Mesenchymal stem cell (in vitro differentiated cells and primary cell): ENCODE measurements at regions not wholly inside any gene's neighbourhood (a gene's known extent, or its start where the extent isn't known, plus 50 kb on each side); places are given as distances from the start of the nearest gene placed in this dataset.

Experiments
- DNase-seq: peaks from one replicate; pipeline ENCODE4 v3.0.0-alpha.2; 2013
- H2AFZ ChIP-seq: one replicate; pipeline ENCODE4 v1.6.1; 2013; ENCODE audit warnings: low read depth, mild to moderate bottlenecking, control low read depth, inconsistent platforms, low read length, moderate library complexity
- H2AK5ac ChIP-seq: 2 replicates; pipeline ENCODE4 v1.6.1; 2013; ENCODE audit warnings: low read length, moderate library complexity, mild to moderate bottlenecking, inconsistent platforms; ENCODE audit not compliant: severe bottlenecking
- H2BK120ac ChIP-seq: one replicate; pipeline ENCODE4 v1.6.1; 2013; ENCODE audit warnings: low read depth, mild to moderate bottlenecking, inconsistent platforms, low read length, moderate library complexity
- H2BK12ac ChIP-seq, 2 experiments: one replicate each; pipeline ENCODE4 v1.6.1; 2013; ENCODE audit warnings: inconsistent platforms in 2 of 2, low read length in 2 of 2, mild to moderate bottlenecking in 2 of 2, moderate library complexity in 2 of 2, control low read depth in 1 of 2
- H2BK15ac ChIP-seq: one replicate; pipeline ENCODE4 v1.6.1; 2013; ENCODE audit warnings: mild to moderate bottlenecking, low read depth, inconsistent platforms; ENCODE audit not compliant: poor library complexity, severe bottlenecking
- H2BK5ac ChIP-seq: 2 replicates; pipeline ENCODE4 v1.6.1; 2013; ENCODE audit warnings: low read depth, mild to moderate bottlenecking, low read length, control low read depth, inconsistent platforms; ENCODE audit not compliant: poor library complexity, severe bottlenecking
- H3K14ac ChIP-seq, 2 experiments: one replicate each; pipeline ENCODE4 v1.6.1; 2013; ENCODE audit warnings: inconsistent platforms in 2 of 2, low read length in 2 of 2, control low read depth in 1 of 2, mild to moderate bottlenecking in 1 of 2, moderate library complexity in 1 of 2
- H3K18ac ChIP-seq, 2 experiments: one replicate each; pipeline ENCODE4 v1.6.1; 2013; ENCODE audit warnings: inconsistent platforms in 2 of 2, low read length in 2 of 2, control low read depth in 1 of 2, low read depth in 1 of 2, mild to moderate bottlenecking in 1 of 2
- H3K23ac ChIP-seq, 2 experiments: one replicate each; pipeline ENCODE4 v1.6.1; 2013; ENCODE audit warnings: inconsistent platforms in 2 of 2, low read length in 2 of 2, mild to moderate bottlenecking in 2 of 2, moderate library complexity in 2 of 2, control low read depth in 1 of 2
- H3K27ac ChIP-seq: 2 replicates; pipeline ENCODE4 v1.5.1; 2013; ENCODE audit warnings: mild to moderate bottlenecking, moderate library complexity, low read length, control low read depth, inconsistent platforms; ENCODE audit not compliant: poor library complexity, severe bottlenecking
- H3K27me3 ChIP-seq, 2 experiments: 2 replicates each; pipeline versions ENCODE4 v1.6.1 to v1.7.0; 2013; ENCODE audit warnings: low read length in 2 of 2, mild to moderate bottlenecking in 2 of 2, moderate library complexity in 2 of 2, control low read depth in 1 of 2, inconsistent platforms in 1 of 2; ENCODE audit not compliant: control insufficient read depth in 1 of 2, insufficient read depth in 1 of 2
- H3K36me3 ChIP-seq, 2 experiments: 2 replicates each; pipeline versions ENCODE4 v1.6.1 to v1.7.0; 2013; ENCODE audit warnings: low read length in 2 of 2, control low read depth in 1 of 2, inconsistent platforms in 1 of 2, low read depth in 1 of 2, mild to moderate bottlenecking in 1 of 2; ENCODE audit not compliant: insufficient read depth in 2 of 2, control insufficient read depth in 1 of 2
- H3K4ac ChIP-seq, 2 experiments: one replicate each; pipeline ENCODE4 v1.6.1; 2013; ENCODE audit warnings: inconsistent platforms in 2 of 2, low read length in 2 of 2, mild to moderate bottlenecking in 2 of 2, moderate library complexity in 2 of 2, control low read depth in 1 of 2, low read depth in 1 of 2
- H3K4me1 ChIP-seq: 2 replicates; pipeline ENCODE4 v1.6.1; 2013; ENCODE audit warnings: low read depth, low read length, control low read depth; ENCODE audit not compliant: control insufficient read depth, insufficient read depth
- H3K4me2 ChIP-seq: 2 replicates; pipeline ENCODE4 v1.6.1; 2013; ENCODE audit warnings: low read length, mild to moderate bottlenecking, inconsistent platforms; ENCODE audit not compliant: poor library complexity, severe bottlenecking
- H3K4me3 ChIP-seq, 2 experiments: 2 replicates each; pipeline versions ENCODE4 v1.5.1 to v1.7.0; 2013; ENCODE audit warnings: low read length in 2 of 2, mild to moderate bottlenecking in 2 of 2, control low read depth in 1 of 2, low read depth in 1 of 2; ENCODE audit not compliant: insufficient read depth in 1 of 2
- H3K79me1 ChIP-seq: replicated peaks from 2 replicates; pipeline ENCODE4 v1.6.1; 2013; ENCODE audit warnings: mild to moderate bottlenecking, control low read depth, low read length, inconsistent platforms; ENCODE audit not compliant: poor library complexity, severe bottlenecking
- H3K9ac ChIP-seq: 2 replicates; pipeline ENCODE4 v1.7.0; 2013; ENCODE audit warnings: mild to moderate bottlenecking, low read length, moderate library complexity
- H3K9me3 ChIP-seq: 2 replicates; pipeline ENCODE4 v1.7.0; 2013; ENCODE audit warnings: mild to moderate bottlenecking, low read length; ENCODE audit not compliant: control insufficient read depth
- H4K8ac ChIP-seq: one replicate; pipeline ENCODE4 v1.6.1; 2013; ENCODE audit warnings: inconsistent platforms, mild to moderate bottlenecking, low read length, moderate library complexity
- H4K91ac ChIP-seq: one replicate; pipeline ENCODE4 v1.6.1; 2013; ENCODE audit warnings: mild to moderate bottlenecking, low read length, inconsistent platforms
- WGBS: methylation state at CpG from one replicate; pipeline ENCODE4 v1.1.7; 2013; ENCODE audit warnings: mixed read lengths; 5-methylcytosine and 5-hydroxymethylcytosine counted together

DNA sequence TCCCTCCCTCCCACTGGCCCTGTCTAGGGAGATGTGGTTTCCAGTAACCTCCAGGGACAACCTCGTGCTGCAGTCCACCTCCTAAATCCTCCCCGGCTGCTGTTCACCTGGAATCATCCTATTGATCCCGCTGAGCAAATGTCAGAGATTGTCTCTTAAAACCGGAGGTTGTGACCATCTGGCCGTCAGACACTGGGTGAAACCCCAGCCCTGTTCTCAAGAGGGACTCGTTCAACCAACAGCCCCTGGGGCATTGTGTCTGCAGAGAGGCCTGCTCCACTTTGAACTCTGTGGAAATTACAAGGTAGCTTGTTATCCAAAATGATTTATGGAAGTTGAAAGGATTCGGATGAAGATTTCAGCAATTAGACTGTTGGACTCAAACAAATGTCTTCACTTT, 498.0 kb downstream of the MATN1 start:
- no peaks in the 10 kb centered on the region for H3K79me1 ChIP-seq
- H3K27me3 ChIP-seq, result peaks cover 0 to 54% of the 10 kb centered on the region in 2 experiments
- no peak overlapping the region for H2AFZ ChIP-seq
- no peaks in the 10 kb centered on the region for H3K9me3 ChIP-seq
- no peak overlapping the region for H4K91ac ChIP-seq
- H4K8ac ChIP-seq, result no peak overlapping the region
- H2BK15ac ChIP-seq, result no peak overlapping the region
- no peak overlapping the region for H3K14ac ChIP-seq
- H2AK5ac ChIP-seq, result no peak overlapping the region
- 75% methylated on average over 7 of the region's 7 CpGs for WGBS
- no peak overlapping the region for H2BK5ac ChIP-seq
- no peaks in the 10 kb centered on the region for H3K4me1 ChIP-seq
- H3K4ac ChIP-seq, result no peak overlapping the region
- H3K4me3 ChIP-seq, result no peak overlapping the region
- H3K4me2 ChIP-seq, result no peak overlapping the region
- DNase-seq, result no peak
- H3K23ac ChIP-seq, result no peak overlapping the region
- no peak overlapping the region for H3K18ac ChIP-seq
- H3K36me3 ChIP-seq, result no peaks in the 10 kb centered on the region
- H2BK12ac ChIP-seq, result no peak overlapping the region
- H2BK120ac ChIP-seq, result no peak overlapping the region
- no peak overlapping the region for H3K9ac ChIP-seq
- no peak overlapping the region for H3K27ac ChIP-seq

DNA sequence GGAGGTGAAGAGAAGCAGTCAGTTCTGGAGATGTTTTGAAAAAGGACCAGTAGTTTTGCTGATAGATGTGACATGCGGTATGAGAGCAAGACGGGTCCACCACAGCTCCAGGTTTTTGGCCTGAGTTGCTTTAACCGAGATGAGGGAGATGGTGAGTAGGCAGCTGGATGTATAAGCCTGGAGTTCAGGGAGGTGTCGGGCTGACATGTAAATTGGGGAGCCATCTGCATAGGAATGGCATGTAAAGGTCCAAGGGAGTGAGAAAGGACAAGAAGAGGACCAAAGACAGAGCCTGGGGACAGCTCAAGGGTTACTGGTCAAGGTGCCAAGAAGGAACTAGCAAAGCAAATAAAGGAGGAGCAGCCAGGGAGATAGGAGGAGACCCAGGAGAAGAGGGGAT, 503.7 kb downstream of the MATN1 start:
- Histone ChIP-seq H2BK5ac (no peak overlapping the region), H2BK15ac (no peak overlapping the region), H4K91ac (no peak overlapping the region), H3K36me3 (no peaks in the 10 kb centered on the region), H3K14ac (no peak overlapping the region), H3K27me3 (peaks cover 0 to 35% of the 10 kb centered on the region in 2 experiments), H3K23ac (no peak overlapping the region), H3K4me3 (no peak overlapping the region), H2BK120ac (no peak overlapping the region), H3K4me1 (no peaks in the 10 kb centered on the region), H3K18ac (no peak overlapping the region), H2AK5ac (no peak overlapping the region), H3K9me3 (no peaks in the 10 kb centered on the region), H3K79me1 (no peaks in the 10 kb centered on the region), H3K27ac (no peak overlapping the region), H2BK12ac (no peak overlapping the region), H3K9ac (no peak overlapping the region), H3K4me2 (no peak overlapping the region), H2AFZ (no peak overlapping the region), H4K8ac (no peak overlapping the region), H3K4ac (no peak overlapping the region)
- DNase-seq, result no peak
- WGBS, result 57% methylated on average over 4 of the region's 4 CpGs

DNA sequence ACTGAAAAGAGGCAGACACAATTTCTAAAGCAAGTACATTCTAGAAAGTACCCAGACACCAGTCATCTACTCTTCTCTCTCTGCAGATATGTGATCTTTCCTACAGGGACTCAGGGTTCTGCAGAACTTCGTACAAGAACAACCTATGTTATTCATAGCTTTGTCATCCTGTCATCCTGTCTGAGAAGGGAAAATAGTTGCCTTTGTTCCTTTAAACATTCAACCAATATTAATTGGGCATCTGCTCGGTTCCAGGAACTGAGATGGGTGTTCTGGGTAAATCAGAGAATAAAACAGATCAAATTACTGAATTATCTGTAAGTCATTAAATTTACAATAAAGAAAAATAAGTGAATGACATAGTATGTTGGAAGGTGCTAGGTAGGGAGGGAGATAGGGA, 504.9 kb downstream of the MATN1 start:
- H3K36me3 ChIP-seq, result no peaks in the 10 kb centered on the region
- H3K27me3 ChIP-seq, result peaks cover 0 to 34% of the 10 kb centered on the region in 2 experiments
- no peak overlapping the region for H3K14ac ChIP-seq
- H3K4me2 ChIP-seq, result no peak overlapping the region
- no peaks in the 10 kb centered on the region for H3K9me3 ChIP-seq
- H3K79me1 ChIP-seq, result no peaks in the 10 kb centered on the region
- H3K18ac ChIP-seq, result no peak overlapping the region
- no peak for DNase-seq
- no peak overlapping the region for H2AK5ac ChIP-seq
- no peak overlapping the region for H2BK12ac ChIP-seq
- H3K4ac ChIP-seq, result no peak overlapping the region
- no peak overlapping the region for H3K27ac ChIP-seq
- no peak overlapping the region for H2BK15ac ChIP-seq
- H3K9ac ChIP-seq, result no peak overlapping the region
- H2AFZ ChIP-seq, result no peak overlapping the region
- no peak overlapping the region for H2BK120ac ChIP-seq
- H2BK5ac ChIP-seq, result no peak overlapping the region
- H3K4me1 ChIP-seq, result no peaks in the 10 kb centered on the region
- no CpG with 5 or more reads among the region's 2 CpGs for whole genome bisulfite sequencing
- no peak overlapping the region for H4K91ac ChIP-seq
- H3K4me3 ChIP-seq, result no peak overlapping the region
- H3K23ac ChIP-seq, result no peak overlapping the region
- H4K8ac ChIP-seq, result no peak overlapping the region

DNA sequence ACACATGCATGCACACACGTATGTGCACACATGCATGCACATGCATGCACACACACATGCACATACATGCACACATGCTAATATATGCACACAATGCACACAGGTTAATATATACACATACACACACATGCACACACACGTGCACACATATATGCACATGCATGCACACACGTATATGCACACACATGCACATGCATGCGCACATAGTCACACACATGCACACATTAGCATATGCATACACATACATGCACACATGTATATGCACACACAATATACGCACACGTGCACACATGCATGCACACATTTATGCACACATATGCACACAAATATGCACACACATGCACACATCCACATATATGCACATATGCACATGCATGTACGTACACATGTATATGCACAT, 506.8 kb downstream of the MATN1 start:
- H3K27ac ChIP-seq, result no peak overlapping the region
- no peak overlapping the region for H2AK5ac ChIP-seq
- no peaks in the 10 kb centered on the region for H3K4me1 ChIP-seq
- H2AFZ ChIP-seq, result no peak overlapping the region
- no peak overlapping the region for H3K4ac ChIP-seq
- H4K8ac ChIP-seq, result no peak overlapping the region
- no peaks in the 10 kb centered on the region for H3K79me1 ChIP-seq
- H3K18ac ChIP-seq, result no peak overlapping the region
- H2BK5ac ChIP-seq, result no peak overlapping the region
- no peak overlapping the region for H2BK15ac ChIP-seq
- H3K9me3 ChIP-seq, result no peaks in the 10 kb centered on the region
- H3K36me3 ChIP-seq, result no peaks in the 10 kb centered on the region
- H3K23ac ChIP-seq, result no peak overlapping the region
- H2BK120ac ChIP-seq, result no peak overlapping the region
- H4K91ac ChIP-seq, result no peak overlapping the region
- no peak overlapping the region for H2BK12ac ChIP-seq
- no peak for DNase-seq
- H3K9ac ChIP-seq, result no peak overlapping the region
- WGBS, result 92% methylated on average over 7 of the region's 7 CpGs
- H3K4me3 ChIP-seq, result no peak overlapping the region
- H3K4me2 ChIP-seq, result no peak overlapping the region
- peaks cover 0 to 38% of the 10 kb centered on the region in 2 experiments for H3K27me3 ChIP-seq
- no peak overlapping the region for H3K14ac ChIP-seq
